ENCODE measurements at regions not wholly inside any gene's neighbourhood (a gene's known extent, or its start where the extent isn't known, plus 50 kb on each side); places are given as distances from the start of the nearest gene placed in this dataset.

DNA sequence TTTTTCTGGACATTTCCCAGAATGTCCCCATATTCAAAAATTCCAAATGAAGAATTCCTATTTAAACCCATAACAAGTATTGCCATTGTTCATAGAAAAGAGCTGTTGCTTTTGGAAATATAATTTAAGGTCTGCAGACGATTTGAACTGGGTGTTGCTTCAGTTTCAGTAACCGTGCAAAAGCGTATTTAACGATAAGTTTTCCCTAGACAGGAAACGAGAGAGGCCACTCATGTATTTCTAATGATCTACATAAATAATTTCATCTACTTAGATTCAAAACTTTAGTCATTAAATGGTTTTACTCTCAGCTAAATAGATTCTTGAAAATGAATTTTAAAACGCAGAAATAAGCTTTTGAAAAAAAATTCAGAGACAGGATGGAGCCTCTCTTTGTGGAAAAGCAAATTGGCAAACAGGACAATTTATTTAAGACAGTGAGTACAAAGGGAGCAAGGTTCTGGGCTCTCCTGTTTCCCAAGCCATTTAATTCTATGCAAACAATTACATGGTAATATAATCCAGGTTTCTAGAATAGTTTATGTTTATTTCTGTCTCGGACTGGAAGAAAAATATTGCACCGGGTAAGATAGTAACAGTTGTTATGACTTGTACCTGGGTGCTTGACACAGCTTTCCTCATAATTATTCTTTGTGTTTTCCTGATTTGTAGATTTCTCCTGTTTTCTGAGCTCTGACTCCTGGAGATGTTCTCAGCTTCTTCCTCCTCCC, 263.0 kb downstream of the BAMBI start:
- no peak overlapping the region for H3K27ac ChIP-seq

GRCh38 chr10:28942012-28942411, 264.7 kb downstream of the BAMBI start:
- intact Hi-C loops (cut with DNase I) = no loop called here
- no peak for DNase-seq
- Histone ChIP-seq H3K4me1 (ENCODE audit: insufficient read depth) (peaks cover 6% of the 10 kb centered on the region), H3K36me3 (no peaks in the 10 kb centered on the region), H3K27me3 (no peaks in the 10 kb centered on the region), H3K9me3 (no peaks in the 10 kb centered on the region), H3K27ac (no peak overlapping the region), H3K4me3 (no peak overlapping the region)
- 86 to 96% (median 95%) methylated on average over 1 of the region's 1 CpG for WGBS, 3 donors
- TF ChIP-seq POLR2A (IDR thresholded peaks at IDR 0.05) = no peak
- no peak for TF ChIP-seq EP300 (IDR thresholded peaks at IDR 0.05)
- no peak for TF ChIP-seq CTCF (IDR thresholded peaks at IDR 0.05)

More for the DNA sequence above, 263.0 kb downstream of the BAMBI start:
- intact Hi-C loops (cut with DNase I) = no loop called here
- TF ChIP-seq POLR2A (IDR thresholded peaks at IDR 0.05) (no peak), EP300 (IDR thresholded peaks at IDR 0.05) (no peak), CTCF (IDR thresholded peaks at IDR 0.05) (no peak)
- Histone ChIP-seq H3K9me3 (no peaks in the 10 kb centered on the region), H3K4me1 (ENCODE audit: insufficient read depth) (peaks cover 2% of the 10 kb centered on the region), H3K27me3 (no peaks in the 10 kb centered on the region), H3K4me3 (no peak overlapping the region), H3K36me3 (no peaks in the 10 kb centered on the region)
- DNase-seq = no peak
- WGBS, 3 donors = 21 to 31% (median 29%) methylated on average over 8 of the region's 8 CpGs

- no peak for DNase-seq
Measured at GRCh38 chr10:28945959-28946358, 268.6 kb downstream of the BAMBI start.

DNA sequence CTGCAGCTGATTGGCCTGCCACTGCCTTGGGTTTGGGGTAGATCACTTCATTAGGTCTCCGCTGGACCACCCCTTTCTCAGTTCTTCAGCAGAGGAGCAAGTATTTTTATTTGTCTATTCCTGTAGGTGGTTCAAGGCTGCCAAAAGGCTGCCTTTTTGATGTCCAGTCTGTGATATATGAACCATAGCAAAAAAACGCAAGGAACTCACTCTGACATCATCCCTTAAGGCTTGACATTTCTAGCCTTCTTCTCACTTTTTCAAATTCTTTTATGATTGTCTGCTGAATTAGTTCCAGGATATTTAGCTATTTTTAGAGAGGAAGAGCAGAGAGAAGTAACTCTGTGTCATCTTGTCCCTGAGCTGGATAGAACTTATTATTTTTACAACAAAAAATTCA, 269.2 kb downstream of the BAMBI start:
- Histone ChIP-seq H3K27ac (no peak overlapping the region), H3K4me3 (no peak overlapping the region), H3K27me3 (no peaks in the 10 kb centered on the region), H3K36me3 (no peaks in the 10 kb centered on the region), H3K9me3 (no peaks in the 10 kb centered on the region), H3K4me1 (ENCODE audit: insufficient read depth) (peaks cover 4% of the 10 kb centered on the region)
- TF ChIP-seq EP300 (IDR thresholded peaks at IDR 0.05) (no peak), POLR2A (IDR thresholded peaks at IDR 0.05) (no peak), CTCF (IDR thresholded peaks at IDR 0.05) (no peak)
- intact Hi-C loops (cut with DNase I) = no loop called here
- no peak for DNase-seq
- WGBS, 3 donors = 47 to 48% (median 48%) methylated on average over 2 of the region's 2 CpGs

More at GRCh38 chr10:28945959-28946358, 268.6 kb downstream of the BAMBI start:
- no peak for TF ChIP-seq EP300 (IDR thresholded peaks at IDR 0.05)
- TF ChIP-seq POLR2A (IDR thresholded peaks at IDR 0.05) = no peak
- no peak for TF ChIP-seq CTCF (IDR thresholded peaks at IDR 0.05)
- Histone ChIP-seq H3K4me3 (no peak overlapping the region), H3K27me3 (no peaks in the 10 kb centered on the region), H3K9me3 (no peaks in the 10 kb centered on the region), H3K27ac (no peak overlapping the region), H3K4me1 (ENCODE audit: insufficient read depth) (peaks cover 4% of the 10 kb centered on the region), H3K36me3 (no peaks in the 10 kb centered on the region)
- intact Hi-C loops (cut with DNase I) = no loop called here
- 34 to 41% (median 35%) methylated on average over 1 of the region's 1 CpG for WGBS, 3 donors
